ENCODE measurements at regions not wholly inside any gene's neighbourhood (a gene's known extent, or its start where the extent isn't known, plus 50 kb on each side); places are given as distances from the start of the nearest gene placed in this dataset.
"Not testable (repeated sequence)": the region's sequence is repeated elsewhere in the genome, so short reads cannot be mapped to it uniquely, and the experiment has no call there.

- TF ChIP-seq MTA1 (IDR thresholded peaks at IDR 0.05; ENCODE audit: borderline replicate concordance) (no peak), NR0B1 (IDR thresholded peaks at IDR 0.05; ENCODE audit: partially characterized antibody) (no peak), EWSR1 (IDR thresholded peaks at IDR 0.05; ENCODE audit: borderline replicate concordance, low read depth, partially characterized antibody) (no peak), MITF (IDR thresholded peaks at IDR 0.05) (no peak), SMARCC2 (IDR thresholded peaks at IDR 0.05; ENCODE audit: low read depth) (no peak)
Measured at GRCh38 chrX:124769166-124769565, 422.8 kb downstream of the SH2D1A start (continued).

- BruUV-seq (replicated peaks) = no TSS peak
Measured at GRCh38 chrX:124771292-124771691, 424.9 kb downstream of the SH2D1A start.

GRCh38 chrX:124788253-124788652, 441.9 kb downstream of the SH2D1A start:
- H3K27ac ChIP-seq (ENCODE audit: extremely low read depth, low read depth, low read length); H2AFZ ChIP-seq (ENCODE audit: low read depth, low read length); ATAC-seq; H3K9me3 ChIP-seq (replicated peaks; ENCODE audit: control insufficient read depth, insufficient read depth, low read depth, low read length); H3K79me2 ChIP-seq (ENCODE audit: control insufficient read depth, insufficient read depth, low read length); H3K9ac ChIP-seq (ENCODE audit: insufficient read depth in 1 of 2, low read depth in 2 of 2, low read length in 2 of 2); H3K4me3 ChIP-seq; H3K4me1 ChIP-seq (replicated peaks in 1 of 2; ENCODE audit: control insufficient read depth in 2 of 2, insufficient read depth in 2 of 2, low read length in 2 of 2); DNase-seq (ENCODE audit: extremely low read depth in 1 of 4, low spot score in 3 of 4); H3K9me1 ChIP-seq (ENCODE audit: control insufficient read depth, insufficient read depth, low read length); H3K4me2 ChIP-seq (ENCODE audit: insufficient read depth, low read length); H4K20me1 ChIP-seq (replicated peaks; ENCODE audit: control insufficient read depth, insufficient read depth, low read length); POLR2A ChIA-PET; H3K27me3 ChIP-seq (ENCODE audit: control insufficient read depth in 2 of 2, insufficient read depth in 2 of 2, low read length in 2 of 2); BruUV-seq (replicated peaks); CTCF ChIA-PET (ENCODE audit: low intra/inter-chr PET ratio); in situ Hi-C loops (cut with MboI); intact Hi-C loops (cut with micrococcal nuclease); H3K36me3 ChIP-seq (ENCODE audit: control insufficient read depth, insufficient read depth, low read length); FAIRE-seq: not testable (repeated sequence)
- WGBS (ENCODE audit: insufficient coverage, low coverage, missing lambda C conversion rate) = 44% methylated on average over 4 of the region's 4 CpGs

More at GRCh38 chrX:124771292-124771691, 424.9 kb downstream of the SH2D1A start:
- Histone ChIP-seq H3K27me3 (ENCODE audit: control insufficient read depth in 2 of 2, insufficient read depth in 2 of 2, low read length in 2 of 2) (no peaks in the 10 kb centered on the region), H3K4me2 (ENCODE audit: insufficient read depth, low read length) (no peak overlapping the region), H3K27ac (ENCODE audit: extremely low read depth, low read depth, low read length) (no peak overlapping the region), H3K9me3 (replicated peaks; ENCODE audit: control insufficient read depth, insufficient read depth, low read depth, low read length) (no peaks in the 10 kb centered on the region), H3K36me3 (ENCODE audit: control insufficient read depth, insufficient read depth, low read length) (no peaks in the 10 kb centered on the region), H2AFZ (ENCODE audit: low read depth, low read length) (no peak overlapping the region), H3K4me3 (no peak overlapping the region), H3K9ac (ENCODE audit: insufficient read depth in 1 of 2, low read depth in 2 of 2, low read length in 2 of 2) (no peak overlapping the region), H3K9me1 (ENCODE audit: control insufficient read depth, insufficient read depth, low read length) (no peaks in the 10 kb centered on the region), H3K4me1 (replicated peaks in 1 of 2; ENCODE audit: control insufficient read depth in 2 of 2, insufficient read depth in 2 of 2, low read length in 2 of 2) (peaks cover 0 to 10% of the 10 kb centered on the region in 2 experiments; a peak in 3 of 5 replicates), H4K20me1 (replicated peaks; ENCODE audit: control insufficient read depth, insufficient read depth, low read length) (no peaks in the 10 kb centered on the region), H3K79me2 (ENCODE audit: control insufficient read depth, insufficient read depth, low read length) (no peaks in the 10 kb centered on the region; the same call in 2 of the 3 replicates)
- TF ChIP-seq ZNF174 (CRISPR knock-in tag; IDR thresholded peaks at IDR 0.05) (no peak), KAT7 (CRISPR knock-in tag; IDR thresholded peaks at IDR 0.05; ENCODE audit: borderline replicate concordance) (no peak)
- FAIRE-seq (no peak), DNase-seq (ENCODE audit: extremely low read depth in 1 of 4, low spot score in 3 of 4) (no peak), ATAC-seq (no peak)
- ChIA-PET POLR2A (no interaction called here), CTCF (ENCODE audit: low intra/inter-chr PET ratio) (no interaction called here)
- in situ Hi-C loops (cut with MboI) (no loop called here), intact Hi-C loops (cut with micrococcal nuclease) (no loop called here)
- 89% methylated on average over 2 of the region's 2 CpGs for WGBS (ENCODE audit: insufficient coverage, low coverage, missing lambda C conversion rate)

Data from K562 (cell line).